Parathyroid adenoma (tissue), 2 donors: ENCODE measurements at regions not wholly inside any gene's neighbourhood (a gene's known extent, or its start where the extent isn't known, plus 50 kb on each side); places are given as distances from the start of the nearest gene placed in this dataset.

ENCODE experiments used
- H2AFZ ChIP-seq: fragments of 300-600 bp; sonication (generic); one replicate; pipeline ENCODE4 v1.7.0; 2017; ENCODE audit warnings: antibody characterized with exemption, mild to moderate bottlenecking
- H3K27ac ChIP-seq: fragments of 300-600 bp; sonication (generic); one replicate; pipeline ENCODE4 v1.7.0; 2017
- H3K27me3 ChIP-seq: fragments of 300-600 bp; sonication (generic); one replicate; pipeline ENCODE4 v1.7.0; 2017; ENCODE audit warnings: low read length; ENCODE audit not compliant: control insufficient read depth, insufficient read depth
- H3K36me3 ChIP-seq: fragments of 300-600 bp; sonication (generic); one replicate; pipeline ENCODE4 v1.7.0; 2017; ENCODE audit warnings: low read length; ENCODE audit not compliant: control insufficient read depth, insufficient read depth
- H3K4me1 ChIP-seq: fragments of 300-600 bp; sonication (generic); one replicate; pipeline ENCODE4 v1.7.0; 2017; ENCODE audit warnings: control low read depth
- H3K4me2 ChIP-seq: fragments of 300-600 bp; sonication (generic); one replicate; pipeline ENCODE4 v1.7.0; 2017; ENCODE audit warnings: low read length
- H3K4me3 ChIP-seq: fragments of 300-600 bp; sonication (generic); one replicate; pipeline ENCODE4 v1.7.0; 2017; ENCODE audit warnings: low read depth, low read length
- H3K79me2 ChIP-seq: fragments of 300-600 bp; sonication (generic); one replicate; pipeline ENCODE4 v1.7.0; 2017; ENCODE audit warnings: control low read depth
- H3K9ac ChIP-seq: fragments of 300-600 bp; sonication (generic); one replicate; pipeline ENCODE4 v1.7.0; 2017; ENCODE audit warnings: mild to moderate bottlenecking
- H3K9me3 ChIP-seq: fragments of 300-600 bp; sonication (generic); one replicate; pipeline ENCODE4 v1.7.0; 2017; ENCODE audit warnings: low read length; ENCODE audit not compliant: control insufficient read depth
- TF ChIP-seq, protein P1 (sequence below): fragments of 300-600 bp; sonication (generic); IDR thresholded peaks from one replicate; pipeline ENCODE4 v1.7.0; 2017; ENCODE audit warnings: antibody characterized with exemption, mild to moderate bottlenecking
- donor health status: primary hyperparathyroidism.

DNA sequence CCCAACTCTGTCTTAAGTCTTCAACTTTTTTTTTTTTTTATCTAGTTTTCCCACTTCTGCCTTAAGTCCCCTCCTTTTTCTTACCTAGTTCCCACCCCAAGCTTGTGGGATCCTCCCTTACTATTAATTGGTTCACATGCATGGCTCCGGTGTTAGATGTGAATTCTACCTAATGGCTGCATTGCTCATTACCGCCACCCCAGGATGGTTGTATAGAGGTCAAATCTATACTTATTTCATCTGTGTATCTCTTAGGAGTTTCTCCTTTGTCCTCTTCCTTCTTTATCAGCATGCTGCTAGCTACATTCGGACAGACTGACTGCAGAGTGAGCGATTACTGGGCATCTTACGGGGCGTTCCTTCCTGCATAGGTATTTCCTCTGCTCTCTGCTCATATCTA lies 605.7 kb upstream of the GRM7 start:
- Histone ChIP-seq H3K4me2 (no peak overlapping the region), H3K27me3 (no peaks in the 10 kb centered on the region), H3K9me3 (no peaks in the 10 kb centered on the region), H3K4me3 (no peak overlapping the region), H3K27ac (no peak overlapping the region), H3K9ac (no peak overlapping the region), H3K79me2 (no peaks in the 10 kb centered on the region), H2AFZ (no peak overlapping the region), H3K4me1 (no peaks in the 10 kb centered on the region), H3K36me3 (no peaks in the 10 kb centered on the region)
- TF ChIP-seq, protein P1, sequence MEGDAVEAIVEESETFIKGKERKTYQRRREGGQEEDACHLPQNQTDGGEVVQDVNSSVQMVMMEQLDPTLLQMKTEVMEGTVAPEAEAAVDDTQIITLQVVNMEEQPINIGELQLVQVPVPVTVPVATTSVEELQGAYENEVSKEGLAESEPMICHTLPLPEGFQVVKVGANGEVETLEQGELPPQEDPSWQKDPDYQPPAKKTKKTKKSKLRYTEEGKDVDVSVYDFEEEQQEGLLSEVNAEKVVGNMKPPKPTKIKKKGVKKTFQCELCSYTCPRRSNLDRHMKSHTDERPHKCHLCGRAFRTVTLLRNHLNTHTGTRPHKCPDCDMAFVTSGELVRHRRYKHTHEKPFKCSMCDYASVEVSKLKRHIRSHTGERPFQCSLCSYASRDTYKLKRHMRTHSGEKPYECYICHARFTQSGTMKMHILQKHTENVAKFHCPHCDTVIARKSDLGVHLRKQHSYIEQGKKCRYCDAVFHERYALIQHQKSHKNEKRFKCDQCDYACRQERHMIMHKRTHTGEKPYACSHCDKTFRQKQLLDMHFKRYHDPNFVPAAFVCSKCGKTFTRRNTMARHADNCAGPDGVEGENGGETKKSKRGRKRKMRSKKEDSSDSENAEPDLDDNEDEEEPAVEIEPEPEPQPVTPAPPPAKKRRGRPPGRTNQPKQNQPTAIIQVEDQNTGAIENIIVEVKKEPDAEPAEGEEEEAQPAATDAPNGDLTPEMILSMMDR, result no peak

DNA sequence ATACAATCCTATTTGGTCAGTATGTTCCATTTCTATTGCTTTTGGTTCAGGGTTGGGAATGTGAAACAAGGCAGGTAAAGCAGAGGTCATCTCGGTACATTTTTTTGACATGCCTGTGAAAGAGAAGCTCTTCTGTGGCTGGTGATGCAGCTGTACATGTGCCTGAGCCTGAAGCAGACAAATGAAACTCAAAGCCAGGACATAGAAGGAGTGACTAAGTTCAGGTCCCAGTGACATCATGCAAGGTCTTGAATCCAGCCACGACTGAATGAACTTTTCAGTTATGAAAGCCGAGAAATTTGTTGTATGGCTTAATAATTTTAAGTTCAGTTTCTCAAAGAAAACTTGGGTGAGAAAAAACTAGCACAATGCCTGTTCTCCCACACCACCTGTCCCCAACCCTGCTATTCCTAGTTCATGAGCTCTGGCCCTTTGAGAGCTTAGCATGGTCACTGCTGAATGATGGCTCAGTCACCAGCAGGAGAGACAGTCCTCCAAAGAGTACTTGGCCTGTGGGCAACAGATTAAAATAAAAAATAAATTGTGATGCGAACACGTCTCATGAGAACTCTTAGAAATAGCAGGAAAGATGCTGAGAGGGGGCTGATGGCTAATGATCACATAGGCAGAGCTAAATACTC lies 600.2 kb upstream of the GRM7 start:
- H3K9ac ChIP-seq, result no peak overlapping the region
- no peaks in the 10 kb centered on the region for H3K36me3 ChIP-seq
- no peaks in the 10 kb centered on the region for H3K9me3 ChIP-seq
- H2AFZ ChIP-seq, result no peak overlapping the region
- TF ChIP-seq, protein P1, result no peak
- no peak overlapping the region for H3K4me3 ChIP-seq
- H3K4me2 ChIP-seq, result no peak overlapping the region
- no peaks in the 10 kb centered on the region for H3K79me2 ChIP-seq
- H3K4me1 ChIP-seq, result no peaks in the 10 kb centered on the region
- no peak overlapping the region for H3K27ac ChIP-seq
- no peaks in the 10 kb centered on the region for H3K27me3 ChIP-seq

- no peak overlapping the region for H3K9ac ChIP-seq
- H3K4me3 ChIP-seq, result no peak overlapping the region
- TF ChIP-seq, protein P1, result no peak
- H2AFZ ChIP-seq, result no peak overlapping the region
- H3K9me3 ChIP-seq, result no peaks in the 10 kb centered on the region
- H3K79me2 ChIP-seq, result no peaks in the 10 kb centered on the region
- no peak overlapping the region for H3K4me2 ChIP-seq
- no peaks in the 10 kb centered on the region for H3K27me3 ChIP-seq
- H3K36me3 ChIP-seq, result no peaks in the 10 kb centered on the region
- H3K4me1 ChIP-seq, result no peaks in the 10 kb centered on the region
- H3K27ac ChIP-seq, result no peak overlapping the region
Observed at GRCh38 chr3:6262010-6262409, 598.9 kb upstream of the GRM7 start.

- Histone ChIP-seq H2AFZ (no peak overlapping the region), H3K27ac (no peak overlapping the region), H3K9ac (no peak overlapping the region), H3K36me3 (no peaks in the 10 kb centered on the region), H3K9me3 (no peaks in the 10 kb centered on the region), H3K4me3 (no peak overlapping the region), H3K79me2 (no peaks in the 10 kb centered on the region), H3K27me3 (no peaks in the 10 kb centered on the region), H3K4me1 (no peaks in the 10 kb centered on the region), H3K4me2 (no peak overlapping the region)
- TF ChIP-seq, protein P1, result no peak
Observed at GRCh38 chr3:6264036-6264435, 596.9 kb upstream of the GRM7 start.

DNA sequence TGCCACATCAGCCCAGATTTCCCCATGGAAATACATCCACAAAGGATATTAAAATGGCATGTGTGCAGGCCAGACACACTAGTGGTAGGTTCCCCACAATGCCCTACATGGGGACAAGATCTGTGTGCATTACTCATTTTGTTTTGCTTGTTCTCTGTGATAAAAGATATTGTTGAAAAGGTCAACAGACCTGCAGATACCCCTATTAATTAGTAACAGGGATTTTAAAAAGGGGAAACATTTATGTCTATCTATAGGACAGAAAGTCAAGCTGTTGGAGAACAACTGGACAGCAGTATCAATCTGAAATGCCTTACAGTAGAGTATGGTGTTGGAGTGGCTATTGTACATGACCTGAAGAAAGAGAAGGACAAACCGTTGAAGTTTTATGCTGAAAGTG lies 596.0 kb upstream of the GRM7 start:
- no peak overlapping the region for H3K4me2 ChIP-seq
- TF ChIP-seq, protein P1, result no peak
- H3K9ac ChIP-seq, result no peak overlapping the region
- no peak overlapping the region for H2AFZ ChIP-seq
- H3K4me3 ChIP-seq, result no peak overlapping the region
- no peaks in the 10 kb centered on the region for H3K27me3 ChIP-seq
- H3K36me3 ChIP-seq, result no peaks in the 10 kb centered on the region
- H3K4me1 ChIP-seq, result no peaks in the 10 kb centered on the region
- H3K9me3 ChIP-seq, result no peaks in the 10 kb centered on the region
- H3K27ac ChIP-seq, result no peak overlapping the region
- no peaks in the 10 kb centered on the region for H3K79me2 ChIP-seq
